HCT116 (cell line): ENCODE measurements at regions not wholly inside any gene's neighbourhood (a gene's known extent, or its start where the extent isn't known, plus 50 kb on each side); places are given as distances from the start of the nearest gene placed in this dataset.

Experiments used
- ATAC-seq: fragments of 200-7000 bp; cut with Tn5 transposase; 2 replicates; pipeline ENCODE4 v1.9.1; 2020; ENCODE audit warnings: mild to moderate bottlenecking, moderate library complexity
- BruUV-seq: library from RNA; stranded (reverse); fragments of 400-500 nt; replicated peaks from 2 replicates; lab custom pipeline; 2021; lab: Mats Ljungman, UMichigan
- CTCF ChIA-PET: fragments of 300-600 bp; sonication (Branson Sonifier 250); formaldehyde crosslinking; loops from one replicate; lab custom pipeline; 2021; ENCODE audit warnings: antibody characterized with exemption; lab: Charles Lee
- POLR2A ChIA-PET: fragments of 300-600, 350-600 bp; sonication (Branson Sonifier 250); formaldehyde crosslinking; loops from one replicate; lab custom pipeline; 2021; ENCODE audit warnings: antibody characterized with exemption; lab: Charles Lee
- RAD21 ChIA-PET, 2 experiments: fragments of 300-600 bp; sonication (Branson Sonifier 250); formaldehyde crosslinking; loops; one replicate each; lab custom pipeline; 2023; ENCODE audit warnings: low total read pairs in 2 of 2; ENCODE audit not compliant: uncharacterized antibody in 2 of 2, unreplicated experiment in 2 of 2, low non-redundant PET in 1 of 2; lab: Charles Lee
- DNase-seq: peaks from one replicate; pipeline ENCODE4 v3.0.0-alpha.2; 2010; ENCODE audit warnings: low read depth, low spot score
- H2AFZ ChIP-seq: fragments of 200-600 bp; shearing (Covaris generic), sonication (generic); 2 replicates; pipeline ENCODE4 v1.6.1; 2017; ENCODE audit warnings: low read depth, mixed run types, mixed read lengths, antibody characterized with exemption, low read length; ENCODE audit not compliant: poor library complexity, severe bottlenecking
- H3K27ac ChIP-seq: 2 replicates; pipeline ENCODE4 v1.5.1; 2012; ENCODE audit warnings: low read depth, low read length
- H3K27me3 ChIP-seq: fragments of 200-600 bp; sonication (generic); 2 replicates; pipeline ENCODE4 v1.6.1; 2016; ENCODE audit warnings: mixed run types, low read length, mixed read lengths; ENCODE audit not compliant: insufficient read depth
- H3K36me3 ChIP-seq, 2 experiments: fragments of 200-500 bp in 1 of 2; fragments of 200-600 bp in 1 of 2; sonication (Bioruptor generic) in 1 of 2; sonication (generic) in 1 of 2; 2 replicates each; pipeline versions ENCODE4 v1.5.1 to v1.6.1; 2014 to 2016; ENCODE audit warnings: low read length in 2 of 2, inconsistent platforms in 1 of 2, mixed read lengths in 1 of 2, mixed run types in 1 of 2; ENCODE audit not compliant: insufficient read depth in 2 of 2, control insufficient read depth in 1 of 2
- H3K4me1 ChIP-seq, 2 experiments: fragments of 200-600 bp in 1 of 2; sonication (generic) in 1 of 2; 2 replicates each; pipeline versions ENCODE4 v1.5.1 to v1.6.1; 2012 to 2017; ENCODE audit warnings: low read length in 2 of 2, inconsistent platforms in 1 of 2, mild to moderate bottlenecking in 1 of 2, mixed read lengths in 1 of 2, mixed run types in 1 of 2, moderate library complexity in 1 of 2; ENCODE audit not compliant: insufficient read depth in 2 of 2, control insufficient read depth in 1 of 2
- H3K4me2 ChIP-seq: fragments of 200-600 bp; sonication (generic); 2 replicates; pipeline ENCODE4 v1.6.1; 2017; ENCODE audit warnings: mixed run types, low read length, mixed read lengths
- H3K4me3 ChIP-seq, 2 experiments: fragments of 200-600 bp in 1 of 2; sonication (generic) in 1 of 2; replicated peaks in 1 of 2; 2 replicates each; pipeline ENCODE4 v1.5.1; 2011 to 2016; ENCODE audit warnings: low read length in 2 of 2, control low read depth in 1 of 2, low read depth in 1 of 2, mild to moderate bottlenecking in 1 of 2, mixed read lengths in 1 of 2, mixed run types in 1 of 2
- H3K79me2 ChIP-seq: fragments of 200-600 bp; sonication (generic); 2 replicates; pipeline ENCODE4 v1.6.1; 2017; ENCODE audit warnings: mild to moderate bottlenecking, mixed run types, low read length, moderate library complexity, mixed read lengths; ENCODE audit not compliant: insufficient read depth
- H3K9ac ChIP-seq: fragments of 200-600 bp; sonication (generic); 2 replicates; pipeline ENCODE4 v1.6.1; 2016; ENCODE audit warnings: low read length, mixed read lengths
- H3K9me2 ChIP-seq: fragments of 200-600 bp; sonication (generic), shearing (Covaris generic); 2 replicates; pipeline ENCODE4 v1.6.1; 2017; ENCODE audit warnings: mixed run types, mild to moderate bottlenecking, moderate library complexity; ENCODE audit not compliant: insufficient read depth
- H3K9me3 ChIP-seq, 2 experiments: fragments of 200-500 bp in 1 of 2; fragments of 200-600 bp in 1 of 2; sonication (Bioruptor generic) in 1 of 2; sonication (generic) in 1 of 2; 2 replicates each; pipeline ENCODE4 v1.6.1; 2014 to 2017; ENCODE audit warnings: low read length in 2 of 2, mixed read lengths in 2 of 2, inconsistent platforms in 1 of 2, low read depth in 1 of 2, mild to moderate bottlenecking in 1 of 2, mixed run types in 1 of 2, moderate library complexity in 1 of 2; ENCODE audit not compliant: control insufficient read depth in 1 of 2, insufficient read depth in 1 of 2
- H4K20me1 ChIP-seq: fragments of 200-600 bp; sonication (generic), shearing (Covaris generic); 2 replicates; pipeline ENCODE4 v1.6.1; 2017; ENCODE audit warnings: mixed run types, mild to moderate bottlenecking, moderate library complexity; ENCODE audit not compliant: insufficient read depth
- ATF3 ChIP-seq: IDR thresholded peaks from 2 replicates; pipeline ENCODE4 v1.6.1; 2012
- CBX3 ChIP-seq: IDR thresholded peaks from 2 replicates; pipeline ENCODE4 v1.6.1; 2012; ENCODE audit warnings: low read depth
- CEBPB ChIP-seq: IDR thresholded peaks from 2 replicates; pipeline ENCODE4 v1.6.1; 2012; ENCODE audit warnings: low read depth
- EZH2 ChIP-seq: fragments of 200-600 bp; sonication (generic); IDR thresholded peaks from 2 replicates; pipeline ENCODE4 v1.6.1; 2017; ENCODE audit warnings: antibody characterized with exemption, mixed run types
- POLR2A ChIP-seq: IDR thresholded peaks from 2 replicates; pipeline ENCODE4 v1.7.0; 2011; ENCODE audit warnings: borderline replicate concordance; ENCODE audit not compliant: insufficient read depth, insufficient read length; ENCODE audit errors: extremely low read depth
- REST ChIP-seq: IDR thresholded peaks from 2 replicates; pipeline ENCODE4 v1.6.1; 2012; ENCODE audit warnings: low read depth
- SP1 ChIP-seq: IDR thresholded peaks from 2 replicates; pipeline ENCODE4 v1.6.1; 2012; ENCODE audit warnings: low read depth
- TCF7L2 ChIP-seq: IDR thresholded peaks from 2 replicates; pipeline ENCODE4 v1.7.0; 2011; ENCODE audit warnings: borderline replicate concordance, inconsistent platforms; ENCODE audit not compliant: insufficient read depth, insufficient read length; ENCODE audit errors: extremely low read depth
- intact Hi-C: fragments of 100-400 bp; cut with micrococcal nuclease; formaldehyde crosslinking; loops from 2 replicates; pipeline ENCODE4 v1.10.0; 2022

- Histone ChIP-seq H3K4me2 (no peak overlapping the region), H3K9ac (no peak overlapping the region), H3K27me3 (peaks cover 89% of the 10 kb centered on the region), H3K27ac (no peak overlapping the region), H3K4me1 (no peaks in the 10 kb centered on the region), H3K9me3 (no peaks in the 10 kb centered on the region), H2AFZ (no peak overlapping the region), H3K79me2 (no peaks in the 10 kb centered on the region), H3K4me3 (no peak overlapping the region), H3K9me2 (no peaks in the 10 kb centered on the region), H3K36me3 (no peaks in the 10 kb centered on the region), H4K20me1 (no peaks in the 10 kb centered on the region)
- BruUV-seq: no TSS peak
- TF ChIP-seq SP1 (no peak), POLR2A (no peak), EZH2 (no peak), REST (no peak), TCF7L2 (no peak), ATF3 (no peak), CEBPB (no peak), CBX3 (no peak)
- ChIA-PET CTCF (no interaction called here), POLR2A (no interaction called here), RAD21 (no interaction called here)
- no peak for ATAC-seq
- DNase-seq: no peak
- intact Hi-C loops: no loop called here
Observed at GRCh38 chr11:116541460-116541859, 231.3 kb downstream of the BUD13 start.
